LNCAP (cell line): ENCODE measurements at regions not wholly inside any gene's neighbourhood (a gene's known extent, or its start where the extent isn't known, plus 50 kb on each side); places are given as distances from the start of the nearest gene placed in this dataset.

ENCODE experiments used
- CTCF ChIP-seq: fragments of 450-650 bp; IDR thresholded peaks from 2 replicates; pipeline ENCODE4 v1.5.1; 2017; ENCODE audit warnings: mild to moderate bottlenecking

DNA sequence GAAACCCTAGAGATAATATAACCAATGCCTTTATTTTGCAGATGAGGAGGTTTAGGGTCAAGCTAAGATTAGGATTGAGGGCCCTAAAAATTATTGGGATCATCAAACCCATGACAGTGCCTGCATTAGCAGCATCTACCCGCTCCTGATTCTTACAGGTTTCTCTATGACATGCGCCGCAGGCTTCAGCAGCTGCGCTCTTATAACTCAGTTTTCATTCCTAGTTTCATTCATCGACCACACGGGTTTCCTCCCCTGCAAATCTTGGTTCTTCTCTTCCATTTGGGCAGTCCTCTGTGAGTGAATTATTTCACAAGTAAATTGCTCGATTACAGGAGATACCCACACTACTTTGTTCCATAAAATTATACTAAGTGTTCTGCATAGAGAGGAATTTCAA, 137.2 kb downstream of the SLC24A2 start:
- TF ChIP-seq CTCF, result no peak

GRCh38 chr9:19650312-19650711, 138.5 kb downstream of the SLC24A2 start:
- no peak for TF ChIP-seq CTCF

GRCh38 chr9:19649336-19650041, 139.3 kb downstream of the SLC24A2 start:
- no peak for TF ChIP-seq CTCF

DNA sequence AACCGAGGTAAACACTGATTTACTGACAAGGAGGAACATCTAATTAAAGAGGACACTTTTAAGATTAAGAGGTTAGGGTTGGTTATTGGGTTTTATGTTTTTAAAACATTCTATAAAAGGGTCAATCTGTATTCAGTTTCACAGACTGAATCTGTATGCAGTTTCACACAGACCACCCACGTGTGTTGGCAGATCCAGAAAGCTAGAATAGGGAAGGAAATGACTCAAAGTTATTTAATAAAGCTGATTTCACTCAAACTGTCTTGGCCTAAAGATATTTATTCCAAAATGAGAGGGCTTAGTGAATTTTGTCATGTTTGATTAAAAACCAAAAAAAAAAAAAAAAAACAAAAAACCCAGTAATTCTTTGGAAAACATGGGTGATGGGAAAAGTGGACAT, 140.2 kb downstream of the SLC24A2 start:
- no peak for TF ChIP-seq CTCF

DNA sequence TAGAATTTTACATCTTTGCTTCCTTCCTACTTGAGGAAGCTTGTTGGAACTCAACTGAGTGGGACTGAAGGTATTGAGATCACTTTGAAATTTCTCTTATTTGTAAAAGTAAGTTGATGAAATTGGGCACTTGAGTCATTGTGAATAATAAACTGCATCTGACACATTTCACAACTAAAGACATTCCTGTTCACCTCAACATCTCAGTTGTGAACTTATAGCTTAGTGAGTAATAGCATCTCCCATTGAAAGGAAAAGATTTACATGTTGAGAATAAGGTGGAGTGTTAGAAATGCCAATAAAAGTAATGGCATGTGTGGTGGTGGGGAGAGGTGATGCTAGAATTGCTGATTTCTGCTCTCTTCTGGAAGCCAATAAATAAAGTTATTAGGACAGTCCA, 145.0 kb downstream of the SLC24A2 start:
- TF ChIP-seq CTCF, result no peak

DNA sequence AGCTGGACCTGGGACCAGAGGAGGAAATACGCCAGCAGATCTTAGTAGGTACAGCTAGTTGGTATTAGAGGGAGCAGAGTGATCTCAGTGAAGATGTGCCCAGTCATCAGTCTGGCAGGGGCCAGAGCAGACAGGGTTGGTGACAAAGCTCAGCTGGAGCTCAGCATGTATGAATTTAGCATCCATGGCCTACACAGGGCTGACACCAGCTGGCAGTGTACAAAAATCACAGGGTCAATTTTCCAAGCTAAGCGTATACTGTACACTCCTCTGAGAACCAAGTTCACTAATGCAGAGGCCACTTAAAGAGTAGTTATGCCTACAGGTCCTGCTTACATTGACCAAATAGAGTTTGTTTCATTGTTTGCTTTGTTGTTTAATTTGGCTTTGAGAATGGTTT, 146.6 kb downstream of the SLC24A2 start:
- peak; percentile 64 for TF ChIP-seq CTCF

GRCh38 chr9:19641046-19641445, 147.8 kb downstream of the SLC24A2 start:
- TF ChIP-seq CTCF, result peak; percentile 23; the same call in 1 of the 2 replicates

DNA sequence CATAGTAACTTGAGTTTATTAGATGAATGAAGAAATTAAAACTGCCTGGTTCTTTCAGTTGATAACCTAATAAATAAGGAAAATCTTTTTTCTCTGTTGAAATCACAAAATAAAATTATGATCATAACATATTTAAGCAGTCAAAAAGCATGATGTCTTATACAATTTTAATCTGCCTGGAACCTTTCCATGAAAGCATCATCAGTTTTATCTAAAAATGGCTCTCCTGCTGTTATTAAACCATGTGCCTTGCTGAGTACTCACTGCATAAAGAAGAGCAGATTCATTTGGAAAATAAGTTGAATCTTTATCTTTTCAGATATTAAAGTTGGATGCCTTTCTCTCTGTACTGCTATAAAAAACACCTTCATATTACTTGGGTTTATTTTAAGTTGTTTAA, 148.8 kb downstream of the SLC24A2 start:
- TF ChIP-seq CTCF, result no peak
